HG03457 (cell line): ENCODE measurements at regions not wholly inside any gene's neighbourhood (a gene's known extent, or its start where the extent isn't known, plus 50 kb on each side); places are given as distances from the start of the nearest gene placed in this dataset.
"Not testable (repeated sequence)": the region's sequence is repeated elsewhere in the genome, so short reads cannot be mapped to it uniquely, and the experiment has no call there.

ENCODE experiments used
- ATAC-seq: cut with Tn5 transposase; IDR thresholded peaks from one replicate; pipeline ENCODE4 v1.9.1; 2021; ENCODE audit warnings: moderate number of reproducible peaks; ENCODE audit not compliant: unreplicated experiment

DNA sequence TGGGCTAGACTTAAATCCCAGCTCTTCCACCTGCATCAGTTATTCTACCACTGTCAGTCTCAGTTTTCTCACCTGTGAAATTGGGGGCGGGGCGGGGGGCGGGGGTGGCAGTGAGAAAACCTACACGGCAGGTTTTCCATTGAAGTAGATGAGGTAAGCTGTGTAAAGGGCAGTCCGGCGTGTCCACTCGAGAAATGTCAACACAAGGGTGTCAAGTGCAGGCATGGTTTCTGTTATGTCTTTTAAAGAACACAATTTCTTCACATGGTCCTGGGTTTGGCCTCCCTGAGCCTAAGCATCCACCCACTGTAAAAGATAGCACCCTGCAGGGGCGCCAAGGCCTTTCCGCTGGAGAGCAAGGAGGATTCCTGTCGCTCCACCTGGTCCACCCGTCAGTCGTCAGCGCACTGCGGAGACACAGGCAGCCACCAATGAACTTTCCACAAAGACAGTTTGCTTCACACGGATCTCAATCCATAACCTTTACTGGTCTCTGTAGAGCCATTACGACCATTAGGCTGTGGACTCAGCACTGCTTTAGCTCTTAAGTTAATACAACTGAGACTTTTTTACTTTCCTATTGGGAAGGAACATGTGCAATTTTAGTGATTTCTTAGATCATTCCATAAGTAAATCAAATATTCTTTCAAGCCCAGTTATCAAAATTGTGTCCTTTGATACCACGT, 99.5 kb upstream of the FOXB1 start:
- no peak for ATAC-seq

GRCh38 chr15:59896663-59897074, 107.4 kb upstream of the FOXB1 start:
- no peak for ATAC-seq

DNA sequence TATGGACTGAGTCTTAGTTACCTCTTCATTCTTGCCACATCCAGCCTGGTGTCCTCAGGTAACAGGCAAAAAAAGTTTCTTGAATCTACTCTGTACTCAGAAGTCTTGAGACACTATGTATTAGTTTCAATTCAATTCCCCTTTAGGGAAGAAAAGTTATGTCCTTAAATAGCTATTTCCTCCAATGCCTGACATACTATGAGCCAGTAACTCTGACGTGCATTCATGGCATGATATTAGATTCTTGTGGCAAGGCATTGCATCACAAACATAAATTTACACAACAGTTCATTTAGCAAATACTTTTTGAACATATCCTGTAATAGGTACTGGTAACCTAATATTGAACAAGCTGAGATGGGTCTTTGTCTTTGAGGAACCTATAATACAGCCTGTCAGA, 109.3 kb upstream of the FOXB1 start:
- no peak for ATAC-seq

- ATAC-seq = no peak
Observed at GRCh38 chr15:59892985-59893384, 111.1 kb upstream of the FOXB1 start.

DNA sequence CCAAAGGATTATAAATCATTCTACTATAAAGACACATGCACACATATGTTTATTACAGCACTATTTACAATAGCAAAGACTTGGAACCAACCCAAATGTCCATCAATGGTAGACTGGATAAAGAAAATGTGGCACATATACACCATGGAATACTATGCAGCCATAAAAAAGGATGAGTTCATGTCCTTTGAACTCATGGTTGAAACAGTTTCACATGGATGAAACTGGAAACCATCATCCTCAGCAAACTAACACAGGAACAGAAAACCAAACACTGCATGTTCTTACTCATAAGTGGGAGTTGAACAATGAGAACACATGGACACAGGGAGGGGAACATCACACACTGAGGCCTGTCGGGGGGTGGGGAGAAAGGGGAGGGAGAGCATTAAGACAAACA, 116.2 kb upstream of the FOXB1 start:
- not testable (repeated sequence) for ATAC-seq

- no peak for ATAC-seq
Observed at GRCh38 chr15:59887211-59887610, 116.9 kb upstream of the FOXB1 start.

DNA sequence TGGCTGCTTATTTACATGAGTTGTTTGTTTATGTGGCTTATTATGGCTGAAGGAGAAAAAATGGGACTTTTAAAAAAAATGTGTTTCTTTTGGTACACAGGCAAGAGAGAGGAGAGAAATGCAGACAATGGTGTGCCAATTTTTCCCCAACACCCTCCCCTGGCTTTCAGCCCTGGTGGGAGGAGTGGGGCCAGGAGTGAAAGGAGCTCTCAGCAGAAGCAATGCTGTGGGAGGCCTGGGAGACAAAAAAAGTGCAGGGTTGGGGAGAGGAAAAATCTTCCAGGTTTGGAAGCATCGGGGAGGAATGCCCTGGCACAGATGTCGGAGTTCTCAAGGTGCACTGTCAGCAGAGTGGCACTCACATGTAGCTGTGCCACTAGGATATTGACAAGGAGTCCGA, 117.7 kb upstream of the FOXB1 start:
- ATAC-seq = no peak

GRCh38 chr15:59885832-59886231, 118.3 kb upstream of the FOXB1 start:
- ATAC-seq = no peak

GRCh38 chr15:59879506-59880265, 124.4 kb upstream of the FOXB1 start:
- ATAC-seq = no peak

- no peak for ATAC-seq
Observed at GRCh38 chr15:59876140-59876539, 128.0 kb upstream of the FOXB1 start.

- ATAC-seq = no peak
Observed at GRCh38 chr15:59873644-59874272, 130.4 kb upstream of the FOXB1 start.

- no peak for ATAC-seq
Observed at GRCh38 chr15:59867086-59867855, 136.8 kb upstream of the FOXB1 start.

- no peak for ATAC-seq
Observed at GRCh38 chr15:59866642-59867041, 137.5 kb upstream of the FOXB1 start.

- no peak for ATAC-seq
Observed at GRCh38 chr15:59862191-59863155, 141.6 kb upstream of the FOXB1 start.

- no peak for ATAC-seq
Observed at GRCh38 chr15:59847968-59848367, 156.1 kb upstream of the FOXB1 start.

DNA sequence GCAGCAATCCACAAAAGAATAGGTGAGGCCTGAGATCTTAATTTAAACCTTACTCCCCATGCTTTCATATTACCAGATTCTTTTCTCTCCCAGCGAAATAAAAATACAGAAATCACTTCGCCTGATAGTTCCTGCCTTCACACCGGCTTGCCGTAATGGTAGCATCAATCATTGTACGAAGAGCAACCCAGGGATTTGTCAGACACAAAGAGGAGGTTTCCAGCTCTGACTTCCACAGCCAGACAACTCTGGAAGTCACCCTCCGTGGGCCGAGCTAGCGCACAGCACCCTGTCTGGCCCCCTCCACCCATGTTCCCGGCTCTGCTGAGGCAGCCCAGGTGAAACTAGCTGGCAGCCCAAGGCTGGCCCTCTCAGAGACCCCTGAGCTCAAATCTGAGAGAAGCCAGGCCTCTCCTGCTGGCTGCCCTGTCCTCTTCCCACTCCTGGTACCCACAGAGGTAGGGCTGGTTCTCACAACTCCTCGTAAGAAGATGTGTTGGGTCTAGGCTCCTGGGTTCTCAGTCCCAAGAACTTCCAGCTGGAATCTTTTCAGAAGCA, 156.9 kb upstream of the BNIP2 start:
- ATAC-seq = no peak

DNA sequence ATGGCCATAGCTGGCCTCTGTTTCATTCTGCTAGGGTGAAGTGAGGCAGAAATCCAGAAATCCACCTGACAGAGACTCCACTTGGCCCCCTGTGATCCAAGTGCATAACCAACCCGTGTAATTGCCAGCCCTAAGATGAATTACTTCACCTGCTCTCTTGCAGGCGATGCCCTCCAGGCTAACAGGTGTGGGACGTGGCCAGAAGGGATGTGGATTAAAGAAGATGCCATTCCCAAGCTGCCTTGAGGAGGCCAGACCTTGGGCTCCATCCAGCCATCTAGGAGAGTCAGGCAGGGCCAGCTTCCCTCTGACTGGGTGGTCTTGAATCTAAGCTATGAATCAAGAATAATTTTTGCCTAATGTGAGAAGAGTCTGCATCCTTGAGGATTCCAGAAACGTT, 154.5 kb upstream of the BNIP2 start:
- no peak for ATAC-seq

DNA sequence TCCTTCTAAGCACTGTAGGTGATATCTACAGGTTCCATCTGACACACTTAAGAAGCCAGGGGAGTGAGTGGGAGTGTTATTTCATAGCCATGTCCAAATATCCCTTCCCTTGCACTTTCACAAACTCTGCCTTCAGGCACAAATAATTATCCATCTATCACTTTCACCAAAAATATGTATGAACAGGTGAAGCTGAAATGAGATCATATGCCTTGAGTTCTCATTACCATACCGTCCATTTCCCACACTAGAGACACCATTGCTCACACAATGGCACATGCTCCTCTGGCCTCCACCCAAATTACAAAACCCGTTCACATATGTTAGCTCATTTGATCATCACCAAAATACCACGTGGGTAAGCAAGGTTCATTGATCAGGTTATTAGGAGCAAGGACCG, 151.9 kb upstream of the BNIP2 start:
- no peak for ATAC-seq

GRCh38 chr15:59839906-59840305, 150.8 kb upstream of the BNIP2 start:
- no peak for ATAC-seq

- ATAC-seq = no peak
Observed at GRCh38 chr15:59838900-59839299, 149.8 kb upstream of the BNIP2 start.
